ENCODE measurements at regions not wholly inside any gene's neighbourhood (a gene's known extent, or its start where the extent isn't known, plus 50 kb on each side); places are given as distances from the start of the nearest gene placed in this dataset.
"Not testable (repeated sequence)": the region's sequence is repeated elsewhere in the genome, so short reads cannot be mapped to it uniquely, and the experiment has no call there.

- intact Hi-C loops (cut with DNase I) = no loop called here
These were observed 336.7 kb downstream of the ADGRD1 start for GRCh38 chr12:131290255-131290959.

GRCh38 chr12:131293071-131294015, 339.6 kb downstream of the ADGRD1 start:
- H3K9me3 ChIP-seq (replicated peaks in 1 of 3); H3K27me3 ChIP-seq; H3K4me3 ChIP-seq; intact Hi-C loops (cut with DNase I); H3K36me3 ChIP-seq (replicated peaks in 1 of 2); H3K27ac ChIP-seq; H3K4me1 ChIP-seq (replicated peaks in 1 of 2): not testable (repeated sequence)
- peak in 2 of 7 donors; percentile 6 to 40 for DNase-seq
- 63 to 73% (median 71%) methylated on average over 10 to 26 of the region's 26 CpGs for WGBS, 4 donors

More at GRCh38 chr12:131290255-131290959, 336.7 kb downstream of the ADGRD1 start:
- peak in 2 of 7 donors; percentile 4 to 21 for DNase-seq
- WGBS, 4 donors = 76 to 97% (median 78%) methylated on average over 5 to 10 of the region's 10 CpGs
- Histone ChIP-seq H3K9me3 (replicated peaks in 1 of 3) (no peaks in the 10 kb centered on the region), H3K27ac (no peak overlapping the region), H3K36me3 (replicated peaks in 1 of 2) (no peaks in the 10 kb centered on the region), H3K4me3 (no peak overlapping the region), H3K4me1 (replicated peaks in 1 of 2) (no peaks in the 10 kb centered on the region), H3K27me3 (no peaks in the 10 kb centered on the region)
- TF ChIP-seq POLR2A (IDR thresholded peaks at IDR 0.05) = no peak
- TF ChIP-seq CTCF (IDR thresholded peaks at IDR 0.05) = no peak

- intact Hi-C loops (cut with DNase I) = loop anchor here in 1 of 2 donors (5.0 kb wide), 1 partner anchor 373 kb away; no protein-coding TSS in a partner anchor
- not testable (repeated sequence) for H3K27ac ChIP-seq; H3K27me3 ChIP-seq; H3K9me3 ChIP-seq (replicated peaks in 1 of 3); H3K4me3 ChIP-seq; H3K36me3 ChIP-seq (replicated peaks in 1 of 2); H3K4me1 ChIP-seq (replicated peaks in 1 of 2)
- 82 to 89% (median 89%) methylated on average over 11 to 12 of the region's 12 CpGs for WGBS, 4 donors
- DNase-seq = peak in 1 of 7 donors; percentile 18
These were observed 341.0 kb downstream of the ADGRD1 start for GRCh38 chr12:131294716-131295115.

GRCh38 chr12:131295117-131295516, 341.4 kb downstream of the ADGRD1 start:
- H3K4me1 ChIP-seq (replicated peaks in 1 of 2); H3K36me3 ChIP-seq (replicated peaks in 1 of 2); H3K4me3 ChIP-seq; DNase-seq; H3K27me3 ChIP-seq; H3K27ac ChIP-seq; H3K9me3 ChIP-seq (replicated peaks in 1 of 3): not testable (repeated sequence)
- 79 to 100% (median 81%) methylated on average over 1 to 6 of the region's 9 CpGs; no CpG with 5 or more reads in 1 of the 4 donors for WGBS, 4 donors
- intact Hi-C loops (cut with DNase I) = loop anchor here in 1 of 2 donors (5.0 kb wide), 1 partner anchor 372 kb away; no protein-coding TSS in a partner anchor

DNA sequence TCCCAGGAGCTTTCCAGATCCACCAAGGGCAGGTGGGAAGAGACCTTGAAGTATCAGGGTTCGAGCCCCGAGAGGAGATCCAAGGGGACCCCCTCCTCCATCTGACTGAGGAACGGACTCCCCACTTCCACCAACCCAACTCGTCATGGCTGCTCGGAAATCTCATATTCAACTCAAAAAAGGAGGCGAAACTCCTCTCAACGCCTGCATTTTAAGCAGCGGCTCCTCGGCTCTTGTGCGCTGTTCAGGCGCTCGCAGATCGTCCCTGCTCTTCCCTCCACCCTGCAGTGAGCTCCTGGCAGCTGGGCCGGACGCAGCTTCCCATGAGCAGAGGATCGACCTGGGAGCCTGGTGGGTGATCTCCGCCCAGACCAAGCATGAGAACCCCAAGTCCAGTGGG, 341.9 kb downstream of the ADGRD1 start:
- H3K36me3 ChIP-seq (replicated peaks in 1 of 2); H3K4me3 ChIP-seq; H3K27ac ChIP-seq; H3K27me3 ChIP-seq; H3K4me1 ChIP-seq (replicated peaks in 1 of 2); H3K9me3 ChIP-seq (replicated peaks in 1 of 3): not testable (repeated sequence)
- DNase-seq = peak in 2 of 7 donors; percentile 4 to 11
- 86 to 89% (median 88%) methylated on average over 11 to 15 of the region's 17 CpGs for WGBS, 4 donors
- intact Hi-C loops (cut with DNase I) = loop anchor here in 1 of 2 donors (5.0 kb wide), 1 partner anchor 372 kb away; no protein-coding TSS in a partner anchor

- H3K9me3 ChIP-seq (replicated peaks in 1 of 3); H3K4me1 ChIP-seq (replicated peaks in 1 of 2); H3K27ac ChIP-seq; H3K27me3 ChIP-seq; H3K36me3 ChIP-seq (replicated peaks in 1 of 2); H3K4me3 ChIP-seq: not testable (repeated sequence)
- DNase-seq = peak in 1 of 7 donors; percentile 42
- 73 to 82% (median 79%) methylated on average over 6 of the region's 6 CpGs for WGBS, 4 donors
- intact Hi-C loops (cut with DNase I) = loop anchor here in 1 of 2 donors (5.0 kb wide), 1 partner anchor 371 kb away; no protein-coding TSS in a partner anchor
These were observed 342.4 kb downstream of the ADGRD1 start for GRCh38 chr12:131296136-131296535.

GRCh38 chr12:131296651-131297050, 342.9 kb downstream of the ADGRD1 start:
- not testable (repeated sequence) for H3K36me3 ChIP-seq (replicated peaks in 1 of 2); H3K27me3 ChIP-seq; H3K4me1 ChIP-seq (replicated peaks in 1 of 2); H3K27ac ChIP-seq; H3K4me3 ChIP-seq; H3K9me3 ChIP-seq (replicated peaks in 1 of 3)
- WGBS, 4 donors = 88 to 96% (median 91%) methylated on average over 5 to 14 of the region's 14 CpGs
- DNase-seq = peak in 2 of 7 donors; percentile 8 to 41
- intact Hi-C loops (cut with DNase I) = loop anchor here in 1 of 2 donors (5.0 kb wide), 1 partner anchor 371 kb away; no protein-coding TSS in a partner anchor

DNA sequence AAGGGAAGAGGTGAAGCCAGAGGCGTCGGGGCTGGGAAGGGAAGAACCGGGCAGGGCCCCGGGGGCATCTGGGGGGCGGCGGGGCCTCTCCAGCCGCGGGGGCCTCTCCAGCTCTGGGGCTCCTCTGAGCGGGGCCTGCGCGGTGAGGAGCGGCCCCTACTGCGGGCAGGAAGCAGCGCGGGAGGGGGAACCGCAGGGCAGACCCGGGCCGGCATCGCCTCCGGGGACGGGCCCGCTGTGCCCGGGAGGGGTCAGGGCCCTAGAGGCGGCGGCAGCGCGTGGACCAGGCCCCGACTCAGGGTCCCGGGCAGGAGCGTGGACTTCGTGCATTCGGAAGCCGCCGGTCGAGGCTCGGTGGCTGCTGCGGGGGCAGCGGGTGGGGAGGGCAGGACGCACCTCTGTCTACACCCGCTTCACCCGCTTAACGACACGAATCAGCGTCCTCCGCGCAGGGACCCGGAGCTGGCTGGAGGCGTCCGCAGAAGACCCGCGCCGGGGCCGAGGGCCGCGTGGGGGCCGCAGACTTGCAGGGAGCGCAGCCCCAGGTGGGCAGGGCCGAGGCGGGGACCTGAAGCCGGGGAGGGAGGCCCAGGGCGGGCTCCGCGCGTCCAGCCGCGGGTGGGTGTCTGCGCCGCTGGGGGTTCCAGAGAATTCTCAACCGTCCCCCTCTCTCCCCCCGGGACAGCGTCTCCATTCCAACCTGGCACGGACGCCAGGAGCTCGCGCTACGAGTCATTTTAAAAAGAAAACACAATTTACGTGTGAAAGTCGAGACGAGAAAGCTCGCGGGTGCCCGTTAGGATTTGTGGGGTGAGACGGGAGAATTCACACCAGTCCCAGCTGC, 345.0 kb downstream of the ADGRD1 start:
- 9 to 10% methylated on average over 8 to 9 of the region's 83 CpGs; no CpG with 5 or more reads in 2 of the 4 donors for WGBS, 4 donors
- intact Hi-C loops (cut with DNase I) = loop anchor here in 1 of 2 donors (5.0 kb wide), 1 partner anchor 369 kb away; no protein-coding TSS in a partner anchor
- peak in 1 of 7 donors; percentile 35 for DNase-seq
- H3K27me3 ChIP-seq; H3K27ac ChIP-seq; H3K4me3 ChIP-seq; H3K36me3 ChIP-seq (replicated peaks in 1 of 2); H3K4me1 ChIP-seq (replicated peaks in 1 of 2); H3K9me3 ChIP-seq (replicated peaks in 1 of 3): not testable (repeated sequence)

GRCh38 chr12:131299370-131299701, 345.6 kb downstream of the ADGRD1 start:
- H3K27ac ChIP-seq; H3K9me3 ChIP-seq (replicated peaks in 1 of 3); H3K4me1 ChIP-seq (replicated peaks in 1 of 2); H3K36me3 ChIP-seq (replicated peaks in 1 of 2); H3K4me3 ChIP-seq; H3K27me3 ChIP-seq; DNase-seq: not testable (repeated sequence)
- intact Hi-C loops (cut with DNase I) = loop anchor here in 1 of 2 donors (5.0 kb wide), 1 partner anchor 368 kb away; no protein-coding TSS in a partner anchor
- 20% methylated on average over 9 of the region's 27 CpGs; no CpG with 5 or more reads in 3 of the 4 donors for WGBS, 4 donors

Data from adrenal gland (tissue), 9 donors.